Vagina (tissue), 2 donors: ENCODE measurements at regions not wholly inside any gene's neighbourhood (a gene's known extent, or its start where the extent isn't known, plus 50 kb on each side); places are given as distances from the start of the nearest gene placed in this dataset.

ENCODE experiments used
- DNase-seq, 2 donors: peaks; one replicate each; pipeline ENCODE4 v3.0.0-alpha.2; 2017; ENCODE audit errors: extremely low spot score in 2 of 2
- H3K27ac ChIP-seq: fragments of 200-600 bp; sonication (generic); one replicate; pipeline ENCODE4 v1.5.1; 2019
- H3K27me3 ChIP-seq: fragments of 200-600 bp; sonication (generic); one replicate; pipeline ENCODE4 v1.5.1; 2019
- H3K36me3 ChIP-seq, 2 donors: fragments of 200-600 bp; sonication (generic); one replicate each; pipeline ENCODE4 v1.5.1; 2017 to 2019
- H3K4me1 ChIP-seq: fragments of 200-600 bp; sonication (generic); one replicate; pipeline ENCODE4 v1.5.1; 2019
- H3K4me3 ChIP-seq, 2 donors: fragments of 200-600 bp; sonication (generic); 1 replicate in 1 of 2; 2 replicates in 1 of 2; pipeline ENCODE4 v1.5.1; 2016 to 2019
- H3K9me3 ChIP-seq: fragments of 200-600 bp; sonication (generic); one replicate; pipeline ENCODE4 v1.5.1; 2019
- CTCF ChIP-seq, 3 experiments: fragments of 450-650 bp in 2 of 3; fragments of 200-600 bp in 1 of 3; sonication (generic) in 1 of 3; IDR thresholded peaks; one replicate each; pipeline ENCODE4 v1.5.1; 2017 to 2019; ENCODE audit warnings: antibody characterized with exemption in 3 of 3, mild to moderate bottlenecking in 2 of 3, moderate library complexity in 2 of 3
- POLR2A ChIP-seq, 2 donors: fragments of 450-650 bp; IDR thresholded peaks; one replicate each; pipeline ENCODE4 v1.6.1; 2017; ENCODE audit warnings: antibody characterized with exemption in 2 of 2, mild to moderate bottlenecking in 2 of 2, moderate library complexity in 2 of 2
- POLR2AphosphoS5 ChIP-seq, 2 donors: sonication (generic); formaldehyde crosslinking; IDR thresholded peaks; one replicate each; pipeline ENCODE4 v1.9.0; 2017; ENCODE audit warnings: antibody characterized with exemption in 2 of 2, mild to moderate bottlenecking in 2 of 2, low read depth in 1 of 2; ENCODE audit not compliant: insufficient read depth in 1 of 2
- intact Hi-C: fragments of 100-400 bp; cut with DNase I; formaldehyde crosslinking; loops from one replicate; pipeline ENCODE4 v1.15.1; 2023

DNA sequence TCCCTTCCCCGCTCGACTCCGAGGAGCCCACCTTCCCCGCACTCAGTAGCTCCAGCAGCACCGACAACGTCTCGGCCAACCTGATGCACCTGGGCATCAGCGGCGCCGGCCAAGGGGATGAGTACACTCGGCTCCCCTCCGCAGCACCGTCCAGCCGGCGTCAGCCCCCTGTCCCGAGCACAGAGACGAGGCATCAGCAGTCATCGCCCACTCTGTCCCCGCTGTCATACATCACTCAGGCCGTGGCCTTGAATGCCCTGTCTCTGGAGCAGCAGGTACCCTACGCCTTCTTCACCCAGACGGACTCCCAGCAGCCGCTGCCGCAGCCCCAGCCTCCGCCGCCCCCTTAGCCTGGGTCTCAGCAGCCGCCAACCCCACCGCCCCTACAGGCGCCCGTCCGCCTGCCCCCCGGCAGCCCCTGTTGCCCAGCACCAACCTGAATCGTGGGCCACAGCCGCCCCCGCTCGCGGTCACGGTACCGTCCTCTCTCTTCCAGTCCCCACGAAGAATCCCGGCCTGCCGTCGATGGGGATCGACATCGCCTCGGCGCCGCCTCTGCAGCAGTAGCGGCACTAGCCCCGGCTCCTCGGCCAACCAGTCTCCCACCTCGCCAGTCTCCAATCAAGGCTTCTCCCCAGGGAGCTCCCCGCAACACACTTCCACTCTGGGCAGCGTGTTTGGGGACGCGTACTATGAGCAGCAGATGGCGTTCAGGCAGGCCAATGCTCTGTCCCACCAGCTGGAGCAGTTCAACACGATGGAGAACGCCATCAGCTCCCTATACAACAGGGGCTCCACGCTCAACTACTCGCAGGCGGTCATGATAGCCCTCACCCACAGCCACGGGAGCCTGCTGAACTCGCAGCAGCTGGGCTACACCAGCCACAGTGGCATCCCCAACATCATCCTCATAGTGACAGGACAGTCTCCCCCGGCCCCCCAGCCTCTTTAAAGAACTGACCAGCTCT is 1195.9 kb upstream of the CHAC2 start:
- Histone ChIP-seq H3K27ac (no peak overlapping the region), H3K4me1 (no peaks in the 10 kb centered on the region), H3K4me3 (no peak overlapping the region), H3K9me3 (no peaks in the 10 kb centered on the region), H3K36me3 (no peaks in the 10 kb centered on the region), H3K27me3 (no peaks in the 10 kb centered on the region)
- TF ChIP-seq POLR2AphosphoS5 (IDR thresholded peaks at IDR 0.05; ENCODE audit: insufficient read depth in 1 of 2, low read depth in 1 of 2) (no peak), CTCF (IDR thresholded peaks at IDR 0.05) (no peak), POLR2A (IDR thresholded peaks at IDR 0.05) (no peak)
- intact Hi-C loops, result no loop called here
- DNase-seq, result no peak

GRCh38 chr2:52570716-52571115 is 1196.9 kb upstream of the CHAC2 start:
- TF ChIP-seq CTCF (IDR thresholded peaks at IDR 0.05), result no peak
- no peak for TF ChIP-seq POLR2A (IDR thresholded peaks at IDR 0.05)
- TF ChIP-seq POLR2AphosphoS5 (IDR thresholded peaks at IDR 0.05; ENCODE audit: insufficient read depth in 1 of 2, low read depth in 1 of 2), result no peak
- Histone ChIP-seq H3K27ac (no peak overlapping the region), H3K4me1 (no peaks in the 10 kb centered on the region), H3K9me3 (no peaks in the 10 kb centered on the region), H3K36me3 (no peaks in the 10 kb centered on the region), H3K27me3 (no peaks in the 10 kb centered on the region), H3K4me3 (no peak overlapping the region)
- intact Hi-C loops, result no loop called here
- DNase-seq, result no peak

DNA sequence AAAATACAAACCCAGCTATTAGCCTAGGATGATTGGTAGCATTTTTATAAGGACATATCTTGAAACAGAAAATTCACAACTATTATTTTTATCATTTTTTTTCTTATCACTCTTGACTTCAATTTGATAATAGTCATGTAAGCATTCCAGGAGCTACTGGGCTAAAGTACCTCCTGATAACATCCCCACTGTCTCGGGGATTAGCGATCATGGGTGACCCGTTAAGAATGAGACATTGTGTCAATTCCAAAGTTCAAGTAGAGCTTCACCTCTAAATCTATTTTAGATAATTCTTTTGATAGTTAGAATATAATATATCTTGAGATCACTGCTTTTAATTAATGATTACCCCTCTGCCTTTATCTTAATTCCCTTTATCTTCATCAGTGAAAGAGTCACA is 1204.5 kb upstream of the CHAC2 start:
- TF ChIP-seq CTCF (IDR thresholded peaks at IDR 0.05) (no peak), POLR2A (IDR thresholded peaks at IDR 0.05) (no peak), POLR2AphosphoS5 (IDR thresholded peaks at IDR 0.05; ENCODE audit: insufficient read depth in 1 of 2, low read depth in 1 of 2) (no peak)
- intact Hi-C loops, result no loop called here

GRCh38 chr2:52558265-52558664 is 1209.3 kb upstream of the CHAC2 start:
- TF ChIP-seq POLR2A (IDR thresholded peaks at IDR 0.05) (no peak), POLR2AphosphoS5 (IDR thresholded peaks at IDR 0.05; ENCODE audit: insufficient read depth in 1 of 2, low read depth in 1 of 2) (no peak), CTCF (IDR thresholded peaks at IDR 0.05) (no peak)
- intact Hi-C loops, result no loop called here
- no peak overlapping the region for H3K4me3 ChIP-seq
- no peaks in the 10 kb centered on the region for H3K36me3 ChIP-seq
- DNase-seq, result no peak
- H3K27ac ChIP-seq, result no peak overlapping the region
- no peaks in the 10 kb centered on the region for H3K27me3 ChIP-seq
- no peaks in the 10 kb centered on the region for H3K9me3 ChIP-seq
- no peaks in the 10 kb centered on the region for H3K4me1 ChIP-seq

More for the DNA sequence above, 1204.5 kb upstream of the CHAC2 start:
- no peak for DNase-seq
- Histone ChIP-seq H3K4me3 (no peak overlapping the region), H3K9me3 (no peaks in the 10 kb centered on the region), H3K36me3 (no peaks in the 10 kb centered on the region), H3K27me3 (no peaks in the 10 kb centered on the region), H3K27ac (no peak overlapping the region), H3K4me1 (no peaks in the 10 kb centered on the region)

- no peaks in the 10 kb centered on the region for H3K36me3 ChIP-seq
- H3K27me3 ChIP-seq, result no peaks in the 10 kb centered on the region
- no peak overlapping the region for H3K27ac ChIP-seq
- no peak for DNase-seq
- no peak overlapping the region for H3K4me3 ChIP-seq
- intact Hi-C loops, result no loop called here
- H3K9me3 ChIP-seq, result no peaks in the 10 kb centered on the region
- no peak for TF ChIP-seq POLR2AphosphoS5 (IDR thresholded peaks at IDR 0.05; ENCODE audit: insufficient read depth in 1 of 2, low read depth in 1 of 2)
- TF ChIP-seq CTCF (IDR thresholded peaks at IDR 0.05), result no peak
- TF ChIP-seq POLR2A (IDR thresholded peaks at IDR 0.05), result no peak
- H3K4me1 ChIP-seq, result no peaks in the 10 kb centered on the region
Measured at GRCh38 chr2:52542297-52542696, 1225.3 kb upstream of the CHAC2 start.
